Myocyte (in vitro differentiated cells): ENCODE measurements at regions not wholly inside any gene's neighbourhood (a gene's known extent, or its start where the extent isn't known, plus 50 kb on each side); places are given as distances from the start of the nearest gene placed in this dataset.

ENCODE experiments used
- DNase-seq: peaks from one replicate; pipeline ENCODE4 v3.0.0-alpha.2; 2012; ENCODE audit warnings: low read depth

GRCh38 chr12:59086126-59086525 is 165.8 kb upstream of the LRIG3 start:
- no peak for DNase-seq

DNA sequence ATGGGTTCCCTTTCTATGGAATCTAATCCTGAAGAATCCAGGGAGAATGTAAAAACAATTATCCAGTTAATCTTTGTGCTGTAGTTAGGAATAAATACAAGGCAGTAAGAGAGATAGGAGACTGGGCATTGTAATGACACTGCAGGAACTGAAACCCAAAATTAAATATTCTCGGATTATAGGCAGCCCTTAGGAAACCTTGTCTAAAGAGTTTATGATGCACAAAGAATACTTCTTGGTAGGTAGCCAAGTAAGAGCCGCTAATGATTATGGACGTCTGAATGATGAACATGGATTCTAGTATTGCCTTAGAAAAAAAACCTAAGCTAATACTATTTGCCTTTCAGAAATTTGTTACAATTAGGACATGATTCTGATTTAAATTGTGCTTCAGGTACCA is 165.4 kb upstream of the LRIG3 start:
- DNase-seq, result no peak

GRCh38 chr12:59084511-59085375 is 164.4 kb upstream of the LRIG3 start:
- DNase-seq, result no peak

DNA sequence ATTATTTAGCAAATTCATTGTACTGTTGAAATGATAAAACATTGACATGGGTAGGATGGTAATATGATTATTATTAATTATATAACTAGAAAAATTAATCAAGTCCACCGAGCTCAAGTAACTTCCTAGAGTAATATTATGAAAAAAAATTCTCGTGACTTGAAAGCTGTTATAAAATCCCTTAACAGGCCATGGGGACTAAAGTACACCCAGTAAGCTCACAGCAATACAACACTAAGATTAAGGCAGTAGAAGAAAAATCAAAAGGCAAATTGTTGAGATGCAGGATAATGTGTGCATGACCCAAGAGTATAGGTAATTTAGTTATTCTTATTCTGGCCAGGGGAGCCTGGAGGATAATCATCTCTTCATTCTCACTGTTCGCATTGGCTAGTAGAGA is 162.6 kb upstream of the LRIG3 start:
- DNase-seq, result no peak

- DNase-seq, result no peak
These were observed 159.8 kb upstream of the LRIG3 start for GRCh38 chr12:59080101-59080500.

DNA sequence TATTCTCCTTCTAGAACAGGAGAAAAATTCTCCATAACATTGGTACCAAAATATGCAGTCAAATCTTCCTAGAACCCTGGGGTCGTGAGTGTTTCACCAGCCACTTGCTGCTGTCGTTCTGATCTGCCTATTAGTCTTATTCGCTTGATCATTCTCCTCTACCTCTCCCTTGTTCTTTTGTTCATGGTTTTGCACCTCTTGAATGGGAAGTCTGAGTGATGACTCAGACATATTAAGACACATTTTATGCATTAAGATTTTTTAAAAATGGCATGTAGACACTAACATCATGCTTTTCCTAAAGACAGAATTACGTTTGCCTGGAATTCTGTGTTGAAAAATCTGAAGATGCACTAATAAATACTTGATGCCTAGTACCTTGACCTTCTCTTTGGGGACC is 159.2 kb upstream of the LRIG3 start:
- DNase-seq, result no peak

GRCh38 chr12:59079002-59079401 is 158.7 kb upstream of the LRIG3 start:
- DNase-seq, result no peak

DNA sequence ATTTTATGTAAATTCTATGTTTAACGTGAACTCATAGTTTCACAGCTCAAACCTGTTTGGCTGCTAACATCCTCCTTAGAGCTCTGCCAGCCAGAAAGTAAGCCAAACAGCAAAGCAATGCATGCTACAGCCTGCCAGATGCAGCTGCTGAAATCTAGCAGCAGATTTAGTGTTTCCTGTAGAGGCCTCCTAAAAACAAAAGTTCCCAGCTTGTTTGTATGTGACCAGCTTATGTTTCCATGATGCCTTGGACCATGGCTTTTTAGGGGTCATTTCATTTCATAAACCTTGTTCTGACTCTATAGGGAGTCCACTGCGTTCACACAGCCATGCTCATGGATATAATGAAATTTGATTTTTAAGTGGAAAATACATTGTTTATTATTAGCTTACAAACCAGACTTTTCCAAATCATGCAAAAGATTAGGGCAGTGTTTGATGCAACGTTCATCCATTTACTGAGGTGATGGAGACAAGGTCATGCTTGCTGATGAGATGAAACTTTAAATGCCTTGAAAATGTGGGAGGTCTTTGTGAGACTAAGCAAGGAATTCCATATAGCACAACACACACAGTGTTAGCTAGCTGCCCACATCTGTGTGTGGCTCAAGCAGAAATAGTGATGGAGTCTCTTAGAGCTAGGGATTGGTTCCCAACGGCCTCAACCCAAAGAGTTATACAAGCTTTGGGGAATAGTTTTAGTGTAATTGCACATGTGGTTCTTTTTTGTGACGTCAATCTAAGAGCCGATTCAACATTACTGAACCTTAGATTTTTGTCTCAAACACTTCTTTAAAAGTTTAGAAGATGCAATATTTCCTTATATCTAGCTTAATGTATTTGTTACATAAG is 157.5 kb upstream of the LRIG3 start:
- peak; percentile 52 for DNase-seq

GRCh38 chr12:59077153-59077552 is 156.8 kb upstream of the LRIG3 start:
- no peak for DNase-seq

- no peak for DNase-seq
These were observed 156.3 kb upstream of the LRIG3 start for GRCh38 chr12:59076622-59077021.

GRCh38 chr12:59075968-59076490 is 155.7 kb upstream of the LRIG3 start:
- no peak for DNase-seq

DNA sequence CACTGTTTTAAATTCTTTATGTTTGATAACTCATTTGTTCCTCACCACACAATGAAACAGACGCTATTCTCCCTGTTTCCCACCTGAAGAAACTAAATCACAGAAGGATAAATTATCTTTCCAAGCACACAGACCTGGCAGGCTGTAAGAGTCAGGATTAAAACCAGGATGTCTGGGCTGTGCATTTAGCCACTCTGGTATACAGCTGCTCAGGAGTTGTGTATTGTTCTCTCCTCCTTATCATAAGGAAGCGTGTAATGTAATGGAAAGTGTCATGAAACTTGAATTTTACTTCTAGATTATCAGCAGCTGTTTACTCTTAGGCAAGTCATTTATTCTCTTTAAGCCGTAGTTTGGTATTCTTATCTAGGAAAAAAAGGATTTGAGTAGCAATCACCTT is 154.8 kb upstream of the LRIG3 start:
- no peak for DNase-seq

DNA sequence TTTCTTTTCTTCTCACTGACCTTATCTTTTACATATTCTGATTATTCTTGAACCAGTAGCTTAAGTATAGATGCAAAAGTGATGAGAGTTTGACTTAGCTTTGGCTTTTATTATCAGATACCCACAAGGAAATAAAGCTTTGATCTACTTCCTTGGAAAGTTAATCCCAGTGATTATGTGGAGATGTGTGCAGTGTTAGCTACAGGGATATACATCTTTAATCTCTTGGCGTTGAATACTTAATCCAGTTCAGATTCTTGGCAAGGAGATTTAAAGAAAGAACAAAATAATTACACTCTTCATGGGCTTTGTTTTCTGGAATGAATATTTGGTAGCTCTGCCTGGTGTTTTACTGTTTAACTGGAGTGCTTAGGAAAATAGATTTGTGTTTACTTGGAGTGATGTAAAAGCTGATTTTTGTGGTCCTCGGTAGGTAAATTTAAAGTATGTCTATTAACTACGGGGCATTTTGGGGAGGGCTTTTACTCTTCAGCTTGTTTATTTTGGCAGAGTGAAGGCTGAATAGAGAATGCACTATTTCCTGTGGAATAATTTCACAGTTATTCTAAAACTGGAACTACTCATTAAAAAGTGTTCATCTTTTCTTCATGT is 150.1 kb upstream of the LRIG3 start:
- DNase-seq, result no peak

- DNase-seq, result no peak
These were observed 149.2 kb upstream of the LRIG3 start for GRCh38 chr12:59069516-59069915.

DNA sequence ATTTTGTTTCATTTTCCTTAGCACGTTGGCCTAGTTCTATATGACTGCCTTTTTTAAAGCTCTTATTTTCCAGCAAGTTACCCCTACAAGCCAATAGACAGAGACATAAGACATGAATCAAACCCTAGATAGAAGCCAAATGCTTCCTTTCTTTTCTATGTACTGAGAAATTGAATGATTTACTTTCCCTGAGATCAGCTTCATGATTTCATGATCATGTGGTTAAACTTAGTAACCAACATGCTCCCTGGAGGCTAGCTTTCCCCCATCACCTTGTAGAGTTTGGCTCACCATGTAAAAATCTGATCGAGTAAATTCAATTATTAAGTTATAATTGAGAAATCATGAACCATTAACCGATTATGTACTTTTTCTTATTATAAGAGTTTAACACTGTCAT is 148.1 kb upstream of the LRIG3 start:
- DNase-seq, result no peak

- DNase-seq, result peak; percentile 53
These were observed 146.8 kb upstream of the LRIG3 start for GRCh38 chr12:59067083-59067482.

- DNase-seq, result no peak
These were observed 146.1 kb upstream of the LRIG3 start for GRCh38 chr12:59066445-59066844.

- DNase-seq, result no peak
These were observed 139.0 kb upstream of the LRIG3 start for GRCh38 chr12:59059088-59059935.

DNA sequence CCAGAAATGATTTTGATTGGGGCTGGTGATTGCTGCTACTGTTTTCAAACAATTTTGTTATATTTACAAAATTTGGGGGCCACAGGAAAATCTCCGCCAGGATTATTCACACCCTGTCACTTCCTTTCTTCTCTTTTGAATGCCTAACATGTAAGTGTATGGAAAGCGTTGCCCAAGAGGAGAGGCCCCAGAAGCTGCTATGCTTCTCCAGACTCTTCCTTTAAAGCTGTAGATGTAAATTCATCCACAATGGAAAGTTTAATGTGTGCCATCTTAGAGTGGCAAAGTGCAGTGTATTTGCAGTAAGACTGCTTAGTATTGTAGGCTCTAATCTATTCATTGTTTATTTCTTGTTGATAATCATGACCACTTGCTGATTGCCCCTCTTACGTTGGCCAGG is 136.7 kb upstream of the LRIG3 start:
- DNase-seq, result no peak

GRCh38 chr12:59055204-59055860 is 135.0 kb upstream of the LRIG3 start:
- peak; percentile 31 for DNase-seq
